ENCODE measurements at regions not wholly inside any gene's neighbourhood (a gene's known extent, or its start where the extent isn't known, plus 50 kb on each side); places are given as distances from the start of the nearest gene placed in this dataset.
"Not testable (repeated sequence)": the region's sequence is repeated elsewhere in the genome, so short reads cannot be mapped to it uniquely, and the experiment has no call there.

DNA sequence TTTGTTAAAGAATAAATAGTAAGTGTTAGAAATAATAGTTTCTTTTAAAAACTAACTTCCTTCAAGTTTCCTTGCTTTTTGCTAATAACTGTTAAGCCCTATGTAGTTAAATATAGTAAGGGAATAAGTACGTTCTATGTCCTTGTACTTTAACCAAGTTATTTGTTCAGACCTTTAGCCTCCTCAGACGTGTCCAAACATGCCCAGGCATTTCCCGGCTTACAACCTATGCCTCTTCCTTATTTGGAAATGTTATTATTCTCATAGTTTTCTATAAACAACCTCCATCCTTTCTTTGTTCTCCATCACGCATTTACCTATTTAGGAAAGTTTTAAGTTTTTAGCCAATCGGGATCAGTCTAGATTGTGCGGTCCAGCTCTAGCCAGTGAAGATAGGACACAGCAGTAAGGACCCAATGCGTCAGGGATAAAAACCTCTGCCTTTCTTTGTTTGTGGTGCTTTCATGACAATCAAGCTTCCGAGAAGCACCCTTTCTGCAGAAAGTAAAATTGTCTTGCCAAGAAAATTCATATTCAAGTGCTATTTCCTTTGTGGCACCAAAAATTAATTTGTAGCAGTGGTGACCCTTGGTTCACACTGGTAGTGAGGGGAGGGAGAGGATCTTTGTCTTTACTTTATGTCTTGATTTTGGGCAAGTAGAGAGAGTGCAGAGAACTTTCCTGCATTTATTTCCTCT is 851.3 kb upstream of the POM121L12 start:
- DNase-seq (ENCODE audit: low spot score) = no peak
- H3K4me3 Mint-ChIP-seq (ENCODE audit: low read depth) = no peak overlapping the region
- no peaks in the 10 kb centered on the region for H3K27me3 Mint-ChIP-seq (ENCODE audit: low read depth)
- peaks cover 30% of the 10 kb centered on the region for H3K9me3 Mint-ChIP-seq
- H3K27ac Mint-ChIP-seq = no peak overlapping the region
- intact Hi-C loops (cut with micrococcal nuclease) = no loop called here
- H3K36me3 Mint-ChIP-seq (ENCODE audit: low read depth) = no peaks in the 10 kb centered on the region
- no peaks in the 10 kb centered on the region for H3K4me1 Mint-ChIP-seq (ENCODE audit: low read depth)

DNA sequence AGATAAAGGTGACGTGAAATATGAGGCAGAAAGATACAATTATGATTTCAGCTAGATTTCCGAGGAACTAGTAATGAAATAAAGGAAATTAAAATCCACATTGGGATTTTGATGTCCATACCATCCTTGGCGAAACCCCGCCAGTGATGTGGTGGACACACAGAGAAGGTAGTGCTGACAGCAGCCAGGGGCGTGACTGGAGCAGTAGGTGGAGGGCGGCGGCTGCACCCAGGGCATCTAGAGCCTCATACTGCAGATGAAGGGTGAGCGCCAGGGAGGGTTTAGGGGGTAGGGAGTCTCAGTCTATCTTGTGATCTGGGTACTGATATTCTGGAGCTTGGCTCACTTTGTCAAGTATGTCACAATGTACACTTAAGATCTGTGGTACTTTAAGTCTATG is 855.5 kb upstream of the POM121L12 start:
- Mint-ChIP-seq H3K36me3 (ENCODE audit: low read depth) (no peaks in the 10 kb centered on the region), H3K4me3 (ENCODE audit: low read depth) (no peak overlapping the region), H3K27ac (no peak overlapping the region), H3K4me1 (ENCODE audit: low read depth) (no peaks in the 10 kb centered on the region), H3K9me3 (peaks cover 30% of the 10 kb centered on the region), H3K27me3 (ENCODE audit: low read depth) (no peaks in the 10 kb centered on the region)
- intact Hi-C loops (cut with micrococcal nuclease) = no loop called here
- no peak for DNase-seq (ENCODE audit: low spot score)

DNA sequence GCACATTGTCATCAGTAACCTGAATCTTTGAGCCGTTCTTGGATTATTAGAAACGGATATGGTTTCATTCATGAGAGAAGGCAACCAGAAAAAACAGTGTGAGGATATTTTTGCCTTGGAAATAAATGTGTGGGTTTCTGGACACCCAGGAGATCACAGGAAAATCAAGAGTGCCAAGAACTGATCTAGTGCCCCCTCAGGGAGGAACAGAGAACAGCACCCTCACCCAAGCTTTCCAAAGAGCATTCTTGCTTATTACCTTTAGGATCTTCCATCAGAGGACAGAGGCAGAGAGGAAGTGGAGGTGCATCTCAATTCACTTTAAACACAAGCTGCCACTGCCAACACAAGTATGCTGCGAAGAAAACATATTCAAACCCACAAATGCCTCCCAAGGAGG is 851.5 kb upstream of the COBL start:
- H3K9me3 Mint-ChIP-seq = peaks cover 24% of the 10 kb centered on the region
- H3K27ac Mint-ChIP-seq = no peak overlapping the region
- H3K4me1 Mint-ChIP-seq (ENCODE audit: low read depth) = no peaks in the 10 kb centered on the region
- no peak for DNase-seq (ENCODE audit: low spot score)
- no peak overlapping the region for H3K4me3 Mint-ChIP-seq (ENCODE audit: low read depth)
- H3K36me3 Mint-ChIP-seq (ENCODE audit: low read depth) = no peaks in the 10 kb centered on the region
- no peaks in the 10 kb centered on the region for H3K27me3 Mint-ChIP-seq (ENCODE audit: low read depth)
- intact Hi-C loops (cut with micrococcal nuclease) = no loop called here

DNA sequence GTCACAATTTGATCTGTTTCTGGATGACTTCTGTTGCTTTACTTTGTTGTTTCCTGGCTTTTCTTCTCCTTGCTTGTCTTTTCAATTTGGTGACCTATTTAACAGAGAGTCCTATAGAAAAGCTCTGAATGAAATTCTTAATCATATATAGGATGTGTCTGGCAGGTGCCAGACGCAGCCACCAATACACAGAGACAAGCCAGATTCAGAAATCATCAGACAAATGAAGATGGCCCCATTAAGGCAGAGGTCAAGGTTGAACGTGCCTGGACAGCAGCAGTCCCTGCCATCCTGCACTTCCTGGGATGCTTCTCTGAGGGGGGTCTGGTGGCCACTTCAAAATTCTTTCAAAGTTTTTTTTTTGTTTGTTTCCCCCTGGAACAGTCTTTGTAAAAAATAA is 846.7 kb upstream of the COBL start:
- Mint-ChIP-seq H3K36me3 (ENCODE audit: low read depth) (no peaks in the 10 kb centered on the region), H3K4me1 (ENCODE audit: low read depth) (no peaks in the 10 kb centered on the region), H3K27ac (no peak overlapping the region), H3K9me3 (peaks cover 30% of the 10 kb centered on the region), H3K4me3 (ENCODE audit: low read depth) (no peak overlapping the region), H3K27me3 (ENCODE audit: low read depth) (no peaks in the 10 kb centered on the region)
- intact Hi-C loops (cut with micrococcal nuclease) = no loop called here
- DNase-seq (ENCODE audit: low spot score) = no peak

DNA sequence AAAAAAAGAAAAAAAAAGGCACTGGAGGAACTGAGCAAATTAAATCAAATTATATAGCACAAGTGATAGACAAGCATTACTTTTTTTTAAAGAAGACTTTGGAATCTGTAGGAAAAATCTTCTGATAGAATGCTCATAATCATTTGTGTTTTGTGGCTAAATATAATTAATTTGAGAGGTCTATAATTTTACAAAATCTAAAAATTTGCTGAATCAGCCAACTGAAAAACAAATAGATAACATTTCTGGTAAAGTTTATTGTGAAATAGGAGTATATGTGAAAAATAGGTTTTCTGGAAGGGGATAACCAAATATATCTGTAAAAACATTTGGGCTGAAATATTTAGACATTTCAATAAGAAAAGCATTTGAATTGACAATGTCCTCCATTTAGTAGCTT is 844.9 kb upstream of the COBL start:
- no peak for DNase-seq (ENCODE audit: low spot score)
- intact Hi-C loops (cut with micrococcal nuclease) = no loop called here
- Mint-ChIP-seq H3K27me3 (ENCODE audit: low read depth) (no peaks in the 10 kb centered on the region), H3K9me3 (peaks cover 30% of the 10 kb centered on the region), H3K36me3 (ENCODE audit: low read depth) (no peaks in the 10 kb centered on the region), H3K4me1 (ENCODE audit: low read depth) (no peaks in the 10 kb centered on the region), H3K27ac (no peak overlapping the region), H3K4me3 (ENCODE audit: low read depth) (no peak overlapping the region)

DNA sequence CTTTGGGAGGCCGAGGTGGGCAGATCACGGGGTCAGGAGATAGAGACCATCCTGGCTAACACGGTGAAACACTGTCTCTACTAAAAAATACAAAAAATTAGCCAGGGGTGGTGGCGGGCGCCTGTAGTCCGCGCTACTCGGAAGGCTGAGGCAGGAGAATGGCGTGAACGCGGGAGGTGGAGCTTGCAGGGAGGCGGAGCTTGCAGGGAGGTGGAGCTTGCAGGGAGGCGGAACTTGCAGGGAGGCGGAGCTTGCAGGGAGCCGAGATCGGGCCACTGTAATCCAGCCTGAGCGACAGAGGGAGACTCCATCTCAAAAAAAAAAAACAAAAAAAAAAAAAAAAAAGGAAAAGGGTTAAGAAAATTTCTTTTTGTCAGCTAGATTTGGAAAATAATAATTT is 842.8 kb upstream of the COBL start:
- H3K27me3 Mint-ChIP-seq (ENCODE audit: low read depth); intact Hi-C loops (cut with micrococcal nuclease); H3K4me3 Mint-ChIP-seq (ENCODE audit: low read depth); DNase-seq (ENCODE audit: low spot score); H3K4me1 Mint-ChIP-seq (ENCODE audit: low read depth); H3K36me3 Mint-ChIP-seq (ENCODE audit: low read depth); H3K27ac Mint-ChIP-seq: not testable (repeated sequence)
- peaks cover 26% of the 10 kb centered on the region for H3K9me3 Mint-ChIP-seq

DNA sequence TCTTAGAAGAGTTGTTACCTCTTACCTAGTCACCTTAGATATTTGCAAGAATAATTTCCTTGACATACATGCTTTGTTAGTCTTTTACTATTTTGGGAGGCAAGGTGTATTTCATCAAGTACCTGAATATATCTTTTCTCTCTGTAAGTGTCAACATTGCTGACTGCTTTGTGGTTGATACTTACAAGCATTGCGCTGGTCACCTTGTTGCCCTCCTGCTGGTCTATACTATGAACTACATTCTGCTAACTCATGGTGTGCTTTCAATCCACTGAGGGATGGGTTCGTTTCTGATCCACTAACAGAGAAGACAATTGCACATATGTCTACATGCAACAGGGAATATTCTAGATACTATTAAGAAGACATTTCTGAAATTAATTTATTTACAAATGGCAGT is 837.8 kb upstream of the COBL start:
- no peaks in the 10 kb centered on the region for H3K4me1 Mint-ChIP-seq (ENCODE audit: low read depth)
- no peak overlapping the region for H3K4me3 Mint-ChIP-seq (ENCODE audit: low read depth)
- intact Hi-C loops (cut with micrococcal nuclease) = no loop called here
- no peak for DNase-seq (ENCODE audit: low spot score)
- no peaks in the 10 kb centered on the region for H3K27me3 Mint-ChIP-seq (ENCODE audit: low read depth)
- no peaks in the 10 kb centered on the region for H3K36me3 Mint-ChIP-seq (ENCODE audit: low read depth)
- no peak overlapping the region for H3K27ac Mint-ChIP-seq
- peaks cover 16% of the 10 kb centered on the region for H3K9me3 Mint-ChIP-seq

DNA sequence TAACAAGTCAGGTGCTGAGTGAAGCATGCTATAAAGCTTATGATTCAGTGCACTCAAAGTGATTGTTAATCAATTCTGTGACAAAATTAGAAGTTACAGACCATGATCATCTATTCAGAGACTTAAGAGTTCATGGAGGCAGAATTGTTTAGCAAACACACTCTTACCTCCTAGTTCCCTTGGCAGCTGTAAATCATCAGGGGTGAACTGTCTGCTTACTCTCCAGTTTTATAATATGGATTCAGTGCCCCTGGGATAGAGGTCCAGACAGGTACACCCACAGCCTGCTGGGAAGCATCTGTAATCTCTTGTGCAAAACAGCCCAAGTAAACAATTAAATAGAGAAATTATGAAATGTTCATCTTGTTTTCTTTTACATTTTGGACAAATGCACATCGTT is 835.0 kb upstream of the COBL start:
- Mint-ChIP-seq H3K36me3 (ENCODE audit: low read depth) (no peaks in the 10 kb centered on the region), H3K4me3 (ENCODE audit: low read depth) (no peak overlapping the region), H3K27me3 (ENCODE audit: low read depth) (no peaks in the 10 kb centered on the region), H3K9me3 (peaks cover 14% of the 10 kb centered on the region), H3K27ac (no peak overlapping the region), H3K4me1 (ENCODE audit: low read depth) (no peaks in the 10 kb centered on the region)
- DNase-seq (ENCODE audit: low spot score) = no peak
- intact Hi-C loops (cut with micrococcal nuclease) = no loop called here

DNA sequence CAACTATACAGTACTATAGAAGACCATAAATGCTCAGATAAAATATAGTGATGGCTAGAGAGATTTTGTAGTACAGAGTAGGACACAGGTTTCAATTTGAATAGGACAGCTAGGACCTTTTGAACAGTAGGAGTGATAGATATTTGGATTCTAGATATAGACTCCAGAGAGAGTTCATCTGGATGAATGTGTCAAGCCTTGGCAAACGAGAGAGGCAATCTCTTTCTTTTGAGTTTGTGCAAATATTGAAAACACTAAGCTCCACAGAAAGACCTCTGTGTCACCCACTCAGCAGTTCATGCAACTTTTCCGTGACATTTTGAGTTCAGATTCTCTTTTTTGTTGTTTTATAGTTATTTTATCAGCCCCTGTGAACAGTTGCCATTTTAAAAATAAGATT is 834.3 kb upstream of the COBL start:
- intact Hi-C loops (cut with micrococcal nuclease) = no loop called here
- no peaks in the 10 kb centered on the region for H3K27me3 Mint-ChIP-seq (ENCODE audit: low read depth)
- H3K36me3 Mint-ChIP-seq (ENCODE audit: low read depth) = no peaks in the 10 kb centered on the region
- no peaks in the 10 kb centered on the region for H3K4me1 Mint-ChIP-seq (ENCODE audit: low read depth)
- DNase-seq (ENCODE audit: low spot score) = no peak
- no peak overlapping the region for H3K27ac Mint-ChIP-seq
- no peak overlapping the region for H3K4me3 Mint-ChIP-seq (ENCODE audit: low read depth)
- peaks cover 14% of the 10 kb centered on the region for H3K9me3 Mint-ChIP-seq

DNA sequence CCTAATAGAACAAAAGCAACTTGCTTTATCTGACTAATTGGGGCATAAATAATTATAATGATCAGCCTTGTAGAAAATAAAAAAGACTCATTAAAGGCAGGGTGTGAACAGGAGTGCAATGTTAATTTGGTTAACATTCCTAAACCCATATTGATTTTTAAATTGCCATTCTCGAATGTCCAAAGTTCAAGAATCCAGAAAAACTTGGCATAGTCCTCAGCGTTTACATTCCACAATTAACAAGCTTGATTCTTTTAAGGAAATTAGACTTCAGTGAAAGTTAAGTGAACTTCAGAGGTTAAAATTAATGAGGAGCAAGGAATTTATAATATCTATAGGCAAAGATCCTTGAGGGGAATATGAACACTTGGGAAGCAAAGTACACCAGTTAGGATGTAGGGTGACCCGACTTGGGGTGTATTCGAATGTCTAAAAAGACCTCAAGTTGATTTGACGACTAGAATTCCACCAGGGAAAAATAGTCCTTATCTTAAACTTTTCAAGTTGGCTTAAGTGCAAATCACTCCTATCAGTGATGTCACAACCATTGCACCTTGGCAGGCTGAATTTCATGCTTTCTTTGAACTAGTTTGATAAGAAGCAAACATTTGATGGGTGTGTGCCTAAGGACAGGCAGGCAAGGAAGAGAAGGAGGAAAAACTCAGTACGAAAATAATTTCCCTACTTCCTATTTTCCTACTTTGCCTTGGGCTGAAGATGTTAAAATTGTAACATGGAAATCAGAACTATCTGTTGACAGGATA is 830.4 kb upstream of the COBL start:
- H3K36me3 Mint-ChIP-seq (ENCODE audit: low read depth) = no peaks in the 10 kb centered on the region
- H3K27me3 Mint-ChIP-seq (ENCODE audit: low read depth) = no peaks in the 10 kb centered on the region
- H3K4me3 Mint-ChIP-seq (ENCODE audit: low read depth) = no peak overlapping the region
- no peaks in the 10 kb centered on the region for H3K4me1 Mint-ChIP-seq (ENCODE audit: low read depth)
- peaks cover 12% of the 10 kb centered on the region for H3K9me3 Mint-ChIP-seq
- DNase-seq (ENCODE audit: low spot score) = no peak
- intact Hi-C loops (cut with micrococcal nuclease) = no loop called here
- H3K27ac Mint-ChIP-seq = no peak overlapping the region

DNA sequence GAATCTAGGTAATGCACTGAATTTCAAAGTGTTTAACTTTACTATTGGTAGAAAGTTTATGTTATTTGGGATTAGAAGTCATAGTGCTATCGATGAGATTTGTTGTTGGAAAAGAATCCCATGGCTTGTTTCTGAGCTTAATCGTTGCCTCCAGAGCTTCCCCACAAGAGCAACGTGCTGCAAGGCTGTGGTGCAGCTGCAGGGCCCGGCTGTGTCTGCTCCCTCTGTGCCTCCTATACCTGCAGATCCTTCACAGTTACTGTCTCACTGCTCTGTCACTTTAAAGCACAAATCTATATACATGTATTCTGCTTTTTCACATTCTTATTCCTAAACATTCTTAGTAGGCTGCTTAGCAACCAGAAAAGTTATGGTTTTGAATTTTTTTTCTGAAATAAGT is 826.6 kb upstream of the COBL start:
- intact Hi-C loops (cut with micrococcal nuclease) = no loop called here
- Mint-ChIP-seq H3K27ac (no peak overlapping the region), H3K4me3 (ENCODE audit: low read depth) (no peak overlapping the region), H3K9me3 (peaks cover 22% of the 10 kb centered on the region), H3K27me3 (ENCODE audit: low read depth) (no peaks in the 10 kb centered on the region), H3K4me1 (ENCODE audit: low read depth) (no peaks in the 10 kb centered on the region), H3K36me3 (ENCODE audit: low read depth) (no peaks in the 10 kb centered on the region)
- DNase-seq (ENCODE audit: low spot score) = no peak

DNA sequence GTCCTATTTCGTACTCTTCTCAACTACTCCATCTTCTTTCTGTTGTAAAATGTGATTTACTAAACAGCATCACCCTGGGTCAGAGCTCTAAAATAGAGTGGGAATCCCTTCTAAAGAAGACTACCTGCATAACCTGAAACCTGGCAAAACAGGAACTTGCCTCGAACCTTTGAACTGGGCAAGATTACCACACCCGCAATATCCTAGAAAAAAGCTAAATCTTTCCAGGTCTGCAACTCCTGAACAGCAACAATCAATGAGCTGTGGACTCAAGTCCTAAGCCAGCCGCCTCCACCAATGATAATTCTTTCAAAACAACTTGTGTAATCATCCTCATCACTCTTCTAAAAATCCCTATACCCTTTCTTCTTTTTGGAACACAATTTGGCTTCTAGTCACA is 824.2 kb upstream of the COBL start:
- no peak for DNase-seq (ENCODE audit: low spot score)
- intact Hi-C loops (cut with micrococcal nuclease) = no loop called here
- Mint-ChIP-seq H3K4me1 (ENCODE audit: low read depth) (no peaks in the 10 kb centered on the region), H3K4me3 (ENCODE audit: low read depth) (no peak overlapping the region), H3K9me3 (peaks cover 38% of the 10 kb centered on the region), H3K27me3 (ENCODE audit: low read depth) (no peaks in the 10 kb centered on the region), H3K27ac (no peak overlapping the region), H3K36me3 (ENCODE audit: low read depth) (no peaks in the 10 kb centered on the region)

DNA sequence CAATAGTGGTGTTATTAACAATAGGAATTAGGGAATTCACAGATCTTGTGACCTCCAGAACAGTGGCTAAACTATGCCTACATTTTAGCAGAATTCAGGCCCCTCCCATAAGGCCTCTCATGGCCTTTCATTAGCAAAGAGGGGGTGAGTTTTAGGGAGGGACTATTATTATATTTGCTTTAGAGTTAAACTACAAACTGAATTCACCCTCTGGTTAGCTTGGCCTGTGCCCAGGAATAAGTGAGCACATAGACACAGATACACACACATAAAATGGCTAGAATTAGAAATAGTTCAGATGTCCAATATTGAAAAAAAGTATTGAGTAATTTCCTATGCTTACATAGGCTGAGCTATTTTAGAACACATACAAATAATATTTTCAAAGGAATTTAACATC is 818.8 kb upstream of the COBL start:
- Mint-ChIP-seq H3K4me1 (ENCODE audit: low read depth) (no peaks in the 10 kb centered on the region), H3K27ac (no peak overlapping the region), H3K27me3 (ENCODE audit: low read depth) (no peaks in the 10 kb centered on the region), H3K4me3 (ENCODE audit: low read depth) (no peak overlapping the region), H3K36me3 (ENCODE audit: low read depth) (no peaks in the 10 kb centered on the region), H3K9me3 (peaks cover 35% of the 10 kb centered on the region)
- no peak for DNase-seq (ENCODE audit: low spot score)
- intact Hi-C loops (cut with micrococcal nuclease) = no loop called here

Measured in activated T-helper 2 cell treated with anti-CD3 and anti-CD28 coated beads, Interferon-gamma antibody, Interleukin-2, Interleukin-4, amounts not matched to agents 10 μg/mL and 5 μg/mL and 100 μg/mL, durations not matched to agents 14 hours and 24 hours and 36 hours (primary cell).